ENCODE measurements at regions not wholly inside any gene's neighbourhood (a gene's known extent, or its start where the extent isn't known, plus 50 kb on each side); places are given as distances from the start of the nearest gene placed in this dataset.

GRCh38 chr2:59701271-59701994, 852.0 kb downstream of the BCL11A start:
- TF ChIP-seq REST (IDR thresholded peaks at IDR 0.05): no peak
- TF ChIP-seq, protein P1, sequence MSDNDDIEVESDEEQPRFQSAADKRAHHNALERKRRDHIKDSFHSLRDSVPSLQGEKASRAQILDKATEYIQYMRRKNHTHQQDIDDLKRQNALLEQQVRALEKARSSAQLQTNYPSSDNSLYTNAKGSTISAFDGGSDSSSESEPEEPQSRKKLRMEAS (IDR thresholded peaks at IDR 0.05): no peak
- TF ChIP-seq CEBPB (IDR thresholded peaks at IDR 0.05): no peak
- TF ChIP-seq JUN (IDR thresholded peaks at IDR 0.05): no peak
- no peak for TF ChIP-seq RAD21 (conservative IDR thresholded peaks at IDR 0.05 in 1 of 2, IDR thresholded peaks at IDR 0.05 in 1 of 2)
- TF ChIP-seq CTCF (IDR thresholded peaks at IDR 0.05): no peak
- no peak for TF ChIP-seq RFX5 (IDR thresholded peaks at IDR 0.05)
- TF ChIP-seq KDM5A (IDR thresholded peaks at IDR 0.05): no peak
- no peak for TF ChIP-seq ZFP36 (IDR thresholded peaks at IDR 0.05; ENCODE audit: borderline replicate concordance, partially characterized antibody)

Data from A549 (cell line).